ENCODE measurements at regions not wholly inside any gene's neighbourhood (a gene's known extent, or its start where the extent isn't known, plus 50 kb on each side); places are given as distances from the start of the nearest gene placed in this dataset.

- Histone ChIP-seq H4K8ac (replicated peaks; ENCODE audit: insufficient read length, low read depth, low read length) (no peak overlapping the region), H2BK120ac (ENCODE audit: low read depth, low read length, poor library complexity, severe bottlenecking) (no peak overlapping the region), H3T11ph (ENCODE audit: low read length) (no peak overlapping the region), H2BK20ac (ENCODE audit: low read depth, low read length, poor library complexity, severe bottlenecking) (no peak overlapping the region), H3K23ac (ENCODE audit: insufficient read length, low read depth, low read length) (no peak overlapping the region), H4K91ac (ENCODE audit: insufficient read length, low read depth, low read length) (no peak overlapping the region), H3K79me1 (ENCODE audit: insufficient read depth, low read depth, low read length, poor library complexity, severe bottlenecking) (no peaks in the 10 kb centered on the region), H2BK15ac (ENCODE audit: low read depth, low read length) (no peak overlapping the region), H3K56ac (ENCODE audit: insufficient read length, low read depth, low read length) (no peak overlapping the region), H3K4me1 (ENCODE audit: insufficient read depth, low read length) (no peaks in the 10 kb centered on the region), H3K23me2 (ENCODE audit: insufficient read length, low read depth, low read length, poor library complexity, severe bottlenecking) (no peaks in the 10 kb centered on the region), H3K9me3 (ENCODE audit: control insufficient read depth, low read depth, low read length) (peaks cover 96% of the 10 kb centered on the region), H3K14ac (ENCODE audit: insufficient read depth, low read length) (no peak overlapping the region), H3K27me3 (ENCODE audit: insufficient read depth, low read length) (no peaks in the 10 kb centered on the region), H2BK5ac (ENCODE audit: insufficient read length, low read length) (no peak overlapping the region), H3K4me2 (ENCODE audit: insufficient read depth, insufficient read length, low read length) (no peak overlapping the region), H3K9ac (ENCODE audit: extremely low read depth, insufficient read length, low read length) (no peak overlapping the region), H2AFZ (ENCODE audit: low read length) (no peak overlapping the region), H2BK12ac (ENCODE audit: insufficient read length, low read depth, low read length) (no peak overlapping the region), H4K20me1 (ENCODE audit: control insufficient read depth, insufficient read depth, insufficient read length) (no peaks in the 10 kb centered on the region), H3K79me2 (ENCODE audit: insufficient read depth, low read length) (no peaks in the 10 kb centered on the region; the same call in 1 of the 2 replicates), H3K27ac (ENCODE audit: insufficient read length, low read depth, low read length) (no peak overlapping the region), H2AK5ac (ENCODE audit: insufficient read length, low read length) (no peak overlapping the region), H3K4ac (ENCODE audit: low read depth, low read length) (no peak overlapping the region), H3K18ac (ENCODE audit: insufficient read length, low read depth, low read length) (no peak overlapping the region), H4K5ac (ENCODE audit: insufficient read length, low read depth, low read length) (no peak overlapping the region)
- H3K36me3 Mint-ChIP-seq (ENCODE audit: insufficient read depth in 1 of 3, low read depth in 3 of 3), result peaks cover 0 to 18% (median 8%) of the 10 kb centered on the region in 3 experiments; a peak in 3 of 7 replicates
- DNase-seq, result no peak
- no peak for TF ChIP-seq CTCF (conservative IDR thresholded peaks at IDR 0.05)
- H3K27me3 Mint-ChIP-seq (ENCODE audit: low read depth), result peaks cover 5% of the 10 kb centered on the region; the same call in 1 of the 2 replicates
- H3K27ac Mint-ChIP-seq, result no peak overlapping the region
- H3K4me3 Mint-ChIP-seq, result no peak overlapping the region
- peaks cover 97 to 99% of the 10 kb centered on the region in 2 experiments for H3K9me3 Mint-ChIP-seq
- H3K4me1 Mint-ChIP-seq, result no peaks in the 10 kb centered on the region
- no CpG with 5 or more reads among the region's 2 CpGs for WGBS (ENCODE audit: extremely low coverage, insufficient read length, low lambda C conversion rate)
These were observed 2100.7 kb downstream of the TP53TG3F start for GRCh38 chr16:35559911-35560636.

Data from H9 (cell line).